ENCODE measurements at regions not wholly inside any gene's neighbourhood (a gene's known extent, or its start where the extent isn't known, plus 50 kb on each side); places are given as distances from the start of the nearest gene placed in this dataset.

DNA sequence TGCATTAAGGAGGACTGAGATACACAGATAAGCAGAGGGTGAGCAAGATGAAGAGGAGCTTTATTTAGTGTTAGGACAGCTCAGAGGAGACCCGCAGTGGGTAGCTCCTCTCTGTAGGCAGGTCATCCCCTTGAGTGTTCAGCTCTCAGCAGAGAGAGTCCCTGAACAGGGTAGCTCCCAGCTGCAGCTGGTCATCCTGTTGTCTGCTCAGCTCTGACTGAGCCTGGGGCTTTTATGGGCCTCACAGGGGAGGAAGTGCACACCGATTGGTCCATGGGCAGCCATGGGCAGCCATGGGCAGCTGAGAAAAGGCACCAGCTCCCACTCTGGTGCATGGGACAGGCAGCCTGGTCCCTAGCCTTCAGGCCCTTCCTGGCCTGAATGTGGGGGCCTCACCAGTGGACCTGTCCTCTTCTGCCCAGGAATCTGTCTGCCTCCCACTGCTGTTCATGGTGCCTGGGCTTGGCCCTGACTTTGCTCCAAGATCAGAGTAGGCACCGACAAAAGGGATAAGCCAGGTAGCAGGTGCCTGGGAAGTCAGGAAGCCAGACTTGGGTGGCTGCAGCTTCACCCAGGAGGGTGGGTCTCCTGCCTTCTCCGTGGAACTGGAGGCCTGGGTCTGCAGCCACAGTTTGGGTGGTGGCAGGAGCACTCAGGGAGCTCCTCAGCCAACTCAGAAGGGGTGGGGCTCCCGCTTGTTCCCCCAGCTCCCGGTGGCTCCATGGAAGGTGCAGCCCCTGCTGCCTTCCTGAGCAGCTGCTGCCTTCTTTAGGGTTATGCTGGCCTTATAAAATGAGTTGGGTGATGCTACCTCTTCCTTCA, 54.7 kb downstream of the MYEOV start:
- DNase-seq, result no peak

DNA sequence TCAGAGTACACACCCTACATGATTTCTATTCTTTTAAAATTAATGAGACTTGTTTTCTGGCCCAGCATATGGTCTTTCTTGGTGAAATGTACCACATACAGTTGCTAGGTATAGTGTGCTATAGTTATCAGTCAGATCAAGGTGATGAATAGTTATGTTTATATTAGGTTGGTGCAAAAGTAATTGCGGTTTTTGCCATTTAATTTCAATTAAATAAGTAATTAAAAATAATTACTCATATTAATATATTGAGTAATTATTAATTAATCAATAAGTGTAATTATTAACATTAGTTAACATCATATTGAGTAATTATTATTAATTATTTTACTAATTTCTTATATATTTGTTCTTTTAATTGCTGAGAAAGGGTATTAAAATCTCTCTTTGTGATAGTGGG, 56.1 kb downstream of the MYEOV start:
- DNase-seq, result no peak

DNA sequence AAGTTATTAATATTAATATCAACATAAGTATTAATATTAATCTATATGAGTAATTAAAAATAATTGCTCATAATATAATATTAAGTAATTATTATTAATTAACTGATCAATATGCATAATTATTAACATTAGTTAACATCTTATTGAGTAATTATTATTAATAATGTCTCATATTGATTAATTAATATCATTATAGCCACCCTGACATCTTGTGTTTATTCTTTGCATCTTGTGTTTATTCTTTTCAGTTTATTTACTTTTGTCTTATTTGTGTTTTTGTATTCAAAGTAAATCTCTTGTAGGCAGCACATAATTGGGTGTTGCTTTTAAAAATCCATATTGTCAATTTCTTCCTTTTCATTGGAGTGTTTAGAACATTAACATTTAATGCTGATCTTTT, 56.6 kb downstream of the MYEOV start:
- DNase-seq, result no peak

DNA sequence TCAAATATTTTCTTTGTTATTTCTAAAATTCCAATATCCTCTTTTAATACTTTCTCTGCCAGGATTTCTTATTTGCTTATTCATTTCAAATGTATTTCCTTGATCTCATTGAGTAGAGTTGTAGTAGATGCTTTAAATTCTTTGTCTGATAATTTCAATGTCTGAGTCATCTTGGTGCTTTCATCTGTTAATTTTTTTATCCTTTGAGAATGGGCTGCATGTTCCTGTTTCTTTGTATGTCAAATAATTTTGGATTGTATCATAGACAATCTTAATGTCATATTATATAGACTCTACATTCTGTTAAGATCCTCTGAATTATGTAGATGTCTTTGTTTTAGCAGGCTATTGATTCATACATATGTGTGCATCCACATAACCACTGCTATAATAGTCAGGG, 57.5 kb downstream of the MYEOV start:
- no peak for DNase-seq

DNA sequence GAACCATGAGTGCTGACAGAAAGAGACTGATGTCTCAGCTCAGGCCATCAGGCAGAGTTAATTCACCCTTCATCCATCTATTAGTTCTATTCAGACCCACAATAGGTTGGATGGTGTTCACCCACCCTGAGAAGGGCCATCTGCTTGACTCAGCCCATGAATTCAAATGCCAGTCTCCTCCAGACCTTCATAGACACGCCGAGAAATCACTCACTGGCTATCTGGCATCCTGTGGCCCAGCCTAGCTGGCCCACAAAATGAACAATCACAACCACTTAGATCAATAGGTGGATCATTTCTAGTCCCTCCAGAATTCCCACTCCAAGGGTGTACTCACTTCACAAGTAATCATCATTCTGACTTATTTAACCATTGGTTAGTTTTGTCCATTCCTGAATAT, 58.2 kb downstream of the MYEOV start:
- no peak for DNase-seq

DNA sequence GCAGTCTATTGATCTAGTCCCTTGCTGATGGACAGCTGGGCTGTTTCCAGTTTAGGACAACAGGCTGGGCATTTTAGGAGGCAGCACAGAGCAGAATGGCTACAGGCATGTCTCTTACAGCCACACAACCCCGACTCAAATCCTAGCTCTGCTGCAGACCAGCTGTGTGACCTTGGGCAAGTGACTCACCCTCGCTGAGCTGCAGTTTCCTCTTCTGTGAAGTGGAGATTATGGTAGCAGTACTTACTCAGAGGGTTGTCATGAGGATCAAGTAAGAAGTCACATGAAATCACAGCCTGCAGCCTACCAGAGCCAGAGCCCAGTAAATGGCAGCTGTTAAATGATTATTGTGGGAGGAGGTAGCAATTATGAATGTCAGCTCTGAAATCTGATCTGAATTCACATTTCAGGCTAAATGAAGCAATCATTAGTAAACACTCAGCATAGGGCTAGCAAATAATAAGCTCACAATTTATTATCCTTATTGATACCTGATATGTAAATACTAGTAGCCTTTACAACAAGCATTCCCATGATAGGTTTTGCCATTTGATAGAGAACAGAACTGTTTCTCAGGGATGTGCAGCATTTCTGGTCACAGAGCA, 58.9 kb downstream of the MYEOV start:
- no peak for DNase-seq

DNA sequence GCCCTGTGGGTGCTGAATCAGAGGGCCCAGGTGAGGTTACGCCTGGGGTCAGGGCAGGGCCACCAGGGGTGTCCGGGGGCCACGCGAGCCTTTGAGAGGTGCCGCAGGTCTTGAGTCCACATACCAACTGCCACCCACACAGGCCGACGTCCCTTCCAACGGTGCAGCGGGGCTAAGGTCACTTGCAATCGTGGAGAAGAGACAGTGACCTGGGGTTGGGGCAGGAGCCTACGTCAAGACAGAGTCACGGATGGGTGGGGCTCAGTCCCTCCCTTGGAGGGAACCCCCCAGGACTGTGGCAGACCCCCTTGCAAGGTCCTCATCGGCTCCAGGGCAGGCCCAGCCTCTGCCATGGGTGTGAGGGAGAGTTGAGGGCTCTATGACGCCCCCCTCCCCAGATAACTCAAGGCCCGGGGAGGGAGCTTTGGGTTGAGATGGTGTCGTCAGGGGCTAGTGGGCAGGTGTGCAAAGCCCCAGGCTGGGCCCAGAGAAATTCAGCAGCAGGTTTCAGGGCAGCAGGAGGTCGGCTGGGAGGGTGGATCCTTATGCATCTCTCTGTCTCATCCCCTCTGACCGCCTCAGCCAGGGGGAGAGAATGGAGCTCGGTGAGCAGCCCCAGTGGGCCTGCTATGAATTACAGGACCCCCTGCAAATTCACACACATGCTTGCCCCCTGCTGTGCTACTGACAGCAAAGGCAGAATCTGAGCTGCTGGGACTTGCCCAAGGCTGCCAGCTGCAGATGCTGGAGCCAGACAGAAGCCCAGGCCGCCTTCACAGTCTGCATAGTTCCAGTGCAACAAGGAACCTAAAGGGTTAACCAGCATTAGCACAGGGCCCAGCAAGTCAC, 60.0 kb downstream of the MYEOV start:
- DNase-seq, result no peak

DNA sequence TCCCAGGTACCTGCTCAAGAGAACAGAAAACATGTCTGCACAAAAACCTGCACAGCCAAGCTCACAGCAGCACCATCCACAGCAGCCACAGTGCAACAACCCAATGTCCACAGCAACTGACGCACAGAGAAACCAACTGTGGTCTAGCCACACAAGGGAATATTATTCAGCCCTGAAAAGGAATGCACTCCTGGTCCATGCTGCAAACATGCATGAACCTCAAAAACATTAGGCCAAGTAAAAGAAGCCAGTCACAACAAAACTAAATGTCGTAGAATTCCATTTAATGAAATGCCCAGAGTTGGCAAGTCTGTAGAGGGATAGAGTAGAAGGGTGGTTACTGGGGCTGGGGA, 60.6 kb downstream of the MYEOV start:
- no peak for DNase-seq

DNA sequence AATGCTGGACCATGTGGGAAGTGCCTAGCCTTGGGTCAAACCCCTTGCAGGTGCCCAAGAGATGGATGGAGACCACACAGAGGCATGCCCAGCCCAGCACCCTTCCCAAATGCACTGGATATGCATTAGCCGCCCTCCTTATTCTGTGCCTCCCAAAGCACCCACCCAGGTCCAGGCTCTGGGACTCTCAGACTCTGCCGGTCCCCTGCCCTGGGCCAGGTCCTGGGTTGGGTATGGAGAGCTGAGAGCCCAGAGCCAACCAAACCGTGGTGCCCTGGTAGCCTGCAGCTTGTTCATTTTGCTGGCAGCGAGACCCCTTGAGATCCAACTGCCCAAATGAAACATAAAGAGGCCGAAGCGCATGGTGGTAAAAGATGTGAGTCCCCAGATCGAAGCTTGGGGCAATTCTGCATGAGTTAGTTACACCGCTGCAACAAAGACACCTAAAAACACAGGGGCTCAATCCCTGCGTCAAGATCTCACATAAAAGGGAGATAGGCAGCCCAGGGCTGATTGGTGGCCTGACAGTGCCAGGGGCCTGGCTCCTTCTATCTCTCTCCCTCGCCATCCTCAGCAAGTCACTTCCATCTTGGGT, 61.5 kb downstream of the MYEOV start:
- no peak for DNase-seq

DNA sequence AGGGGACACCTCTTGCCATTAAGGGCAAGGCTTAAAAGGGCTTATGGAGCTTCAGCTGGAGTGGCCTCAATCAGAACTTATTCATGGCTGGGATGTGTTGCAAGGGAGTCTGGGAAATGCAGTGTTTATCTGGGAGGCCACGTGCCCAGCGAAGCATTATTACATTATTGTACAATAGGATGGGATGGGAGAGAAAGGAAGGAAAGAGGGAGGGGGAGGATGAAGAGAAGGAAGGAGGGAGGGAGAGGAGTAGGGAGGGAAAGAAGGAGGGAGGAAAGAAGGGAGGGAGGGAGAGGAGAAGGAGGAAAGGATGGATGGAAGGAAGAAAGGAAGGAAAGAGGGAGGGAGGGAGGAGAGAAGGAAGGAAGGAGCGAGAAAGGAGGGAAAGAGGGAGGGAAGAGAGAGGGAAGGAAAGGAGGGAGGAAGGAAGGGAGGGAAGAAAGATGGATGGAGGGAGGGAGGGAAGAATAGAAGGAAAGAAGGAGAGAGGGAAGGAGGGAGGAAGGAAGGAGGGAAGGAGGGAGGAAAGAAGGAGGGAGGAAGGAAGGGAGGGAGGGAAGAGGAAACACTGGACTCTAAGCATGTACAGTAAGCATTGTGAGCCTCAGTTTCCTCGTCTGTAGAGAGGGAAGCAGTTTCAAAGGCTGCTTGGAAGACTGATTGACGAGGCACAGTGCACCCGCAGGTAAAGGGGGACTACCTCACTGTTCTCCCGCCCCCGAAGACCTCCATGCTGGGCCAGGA, 62.2 kb downstream of the MYEOV start:
- DNase-seq, result no peak

DNA sequence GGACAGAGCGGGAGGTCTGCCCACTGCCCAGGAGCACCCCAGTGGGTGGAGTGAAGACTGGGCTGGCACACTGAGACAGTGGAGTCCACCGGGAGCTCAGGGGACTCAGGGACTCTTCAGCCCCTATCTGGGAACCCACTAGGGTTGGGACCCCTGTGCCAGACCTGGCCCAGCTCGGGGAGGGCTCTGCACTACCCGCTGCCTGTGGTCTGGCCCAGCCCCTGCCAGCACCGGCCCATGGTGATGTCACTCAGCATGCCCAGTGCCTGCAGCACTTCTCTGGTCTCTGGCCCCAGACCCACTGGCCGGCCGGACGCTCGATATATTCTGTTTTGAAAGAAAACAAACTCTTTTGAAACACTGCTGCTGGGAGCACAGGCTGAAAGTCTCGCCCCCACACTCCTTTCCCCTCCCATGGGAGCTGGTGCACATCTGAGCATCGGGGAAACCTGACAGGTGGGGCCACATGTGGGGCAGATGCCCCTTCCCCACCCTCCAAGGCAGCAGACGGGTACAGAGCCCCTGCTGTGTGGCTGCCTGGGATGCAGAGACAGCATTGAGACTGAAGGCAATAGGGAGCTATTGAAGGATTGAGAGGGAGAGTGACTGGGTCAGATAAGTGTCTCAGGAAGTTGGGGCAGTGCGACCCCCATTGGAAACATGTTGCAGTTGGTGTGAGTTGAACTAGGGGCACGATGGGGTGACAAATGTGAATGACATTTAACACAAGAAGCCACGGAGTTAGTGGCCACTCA, 62.9 kb downstream of the MYEOV start:
- DNase-seq, result no peak

DNA sequence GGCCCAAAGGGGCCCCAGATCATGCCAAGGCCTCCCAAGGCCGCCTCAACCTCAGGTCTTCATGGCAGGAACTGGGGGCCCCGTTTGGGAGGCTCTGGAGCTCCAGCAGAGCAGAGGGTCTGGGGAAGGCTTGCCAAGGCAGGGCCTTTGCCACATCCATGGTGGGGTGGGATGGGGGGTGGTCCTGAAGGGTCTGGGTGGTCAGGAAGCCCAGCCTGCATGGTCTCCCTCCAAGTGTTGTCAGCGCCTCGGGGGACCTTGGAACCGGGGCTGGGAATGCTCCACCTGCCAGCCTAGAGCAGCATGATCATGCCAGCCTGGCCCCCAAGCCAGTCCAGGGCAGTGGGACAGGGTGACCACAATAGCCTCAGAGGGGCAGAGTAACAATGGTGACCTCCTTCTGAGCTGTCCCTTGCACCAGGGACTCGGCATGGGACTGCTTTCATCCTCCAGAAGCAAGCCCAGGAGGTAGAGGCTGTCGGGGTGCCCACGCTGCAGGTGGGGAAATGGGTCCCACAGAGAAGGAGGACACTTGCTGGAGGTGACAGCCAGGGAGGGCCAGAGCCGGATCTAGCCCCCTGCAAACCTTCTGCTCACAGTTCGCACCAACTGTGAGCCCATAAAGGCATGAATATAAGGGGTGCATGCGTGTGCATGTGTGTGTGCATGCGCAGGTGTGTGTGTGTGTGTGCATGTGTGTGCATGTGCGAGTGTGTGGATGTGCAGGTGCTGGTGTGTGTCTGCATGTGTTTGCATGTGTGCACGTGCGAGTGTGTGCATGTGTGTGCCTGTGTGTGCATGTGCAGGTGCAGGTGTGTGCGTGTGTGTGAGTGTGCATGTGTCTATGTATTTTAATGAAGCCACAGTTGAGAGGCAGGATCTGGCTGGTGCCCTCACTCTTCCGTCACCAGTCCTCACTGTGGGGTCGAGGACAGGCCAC, 63.8 kb downstream of the MYEOV start:
- no peak for DNase-seq

DNA sequence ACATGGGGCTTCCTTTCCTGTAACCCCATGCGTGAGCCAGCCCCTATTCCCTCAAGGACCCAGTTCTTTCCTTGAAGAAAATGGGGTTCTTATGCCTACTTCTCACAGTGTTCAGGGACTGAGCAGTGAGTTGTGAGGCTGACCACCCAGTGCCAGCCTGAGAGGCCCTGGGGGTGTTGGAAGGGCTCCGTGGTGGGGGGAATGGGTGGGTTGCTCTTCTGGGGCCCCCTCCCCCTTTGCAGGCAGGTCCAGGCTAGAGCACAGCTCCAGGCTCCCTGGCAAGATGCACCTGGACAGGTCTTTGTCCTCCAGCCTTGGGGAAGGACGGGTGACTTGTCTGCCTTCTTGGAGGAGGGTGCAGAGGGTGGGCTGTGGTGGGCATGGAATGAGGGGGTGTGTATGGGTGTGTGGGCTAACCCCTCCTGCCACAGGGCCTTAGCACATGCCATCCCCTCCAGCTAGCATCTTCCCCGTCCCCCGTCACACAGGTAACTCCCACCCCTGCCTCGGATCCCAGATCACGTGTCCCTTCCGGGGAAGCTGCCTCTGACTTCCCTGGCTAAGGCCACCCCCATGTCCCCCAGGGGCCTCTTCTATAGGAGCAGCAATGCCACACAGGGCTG, 64.6 kb downstream of the MYEOV start:
- DNase-seq, result no peak

DNA sequence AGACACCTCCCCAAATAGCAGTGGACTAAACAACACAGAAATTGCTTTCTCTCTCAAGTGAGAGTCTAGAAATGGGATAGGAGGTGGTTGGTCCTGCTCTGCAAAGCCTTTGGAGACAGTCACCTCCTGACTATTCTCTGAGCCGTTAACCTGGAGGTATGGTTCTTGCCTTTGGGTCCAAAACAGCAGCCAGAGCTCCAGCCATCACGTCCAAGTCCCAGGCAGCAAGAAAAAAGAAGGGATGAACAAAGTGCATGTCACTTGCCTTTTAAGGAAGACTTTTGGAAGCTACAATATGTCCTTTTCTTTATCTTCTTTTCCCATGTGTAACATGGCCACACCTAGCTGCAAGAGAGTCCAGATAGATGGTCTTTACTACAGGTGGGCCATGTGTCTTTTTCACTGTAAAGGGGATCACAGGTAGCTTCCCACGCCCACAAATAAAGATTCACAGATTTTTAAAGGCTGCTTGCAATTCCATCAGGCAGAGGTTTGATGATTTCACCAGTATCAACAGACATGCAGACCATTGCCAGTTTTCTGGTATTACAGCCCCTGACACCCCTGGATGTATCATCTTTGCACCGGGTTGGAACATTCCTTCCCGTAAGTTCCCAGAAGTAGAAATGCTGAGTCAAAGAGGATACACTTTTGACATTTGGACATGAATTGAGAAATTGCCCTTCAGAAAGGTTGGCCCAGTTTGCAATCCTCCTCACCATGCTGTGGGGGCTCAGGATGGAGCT, 66.0 kb downstream of the MYEOV start:
- no peak for DNase-seq

DNA sequence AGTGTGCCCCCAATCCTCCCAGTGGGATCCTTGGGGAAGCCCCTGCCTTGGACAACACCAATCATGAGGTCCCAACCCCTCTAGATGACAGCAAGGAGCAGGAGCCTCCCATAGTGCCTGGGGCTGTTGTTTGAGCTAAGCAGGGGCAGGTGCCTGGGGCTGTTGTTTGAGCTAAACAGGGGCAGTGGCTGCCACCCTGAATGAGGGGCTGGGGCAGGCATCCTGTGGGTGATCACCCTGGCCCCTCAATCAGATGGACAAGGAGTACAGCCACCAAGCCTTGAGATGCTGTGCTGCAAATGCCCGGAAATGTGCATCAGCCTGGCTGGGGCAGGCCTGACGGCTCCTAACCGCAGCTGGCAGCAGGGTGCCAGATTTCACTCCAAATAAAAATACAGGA, 66.7 kb downstream of the MYEOV start:
- DNase-seq, result no peak

DNA sequence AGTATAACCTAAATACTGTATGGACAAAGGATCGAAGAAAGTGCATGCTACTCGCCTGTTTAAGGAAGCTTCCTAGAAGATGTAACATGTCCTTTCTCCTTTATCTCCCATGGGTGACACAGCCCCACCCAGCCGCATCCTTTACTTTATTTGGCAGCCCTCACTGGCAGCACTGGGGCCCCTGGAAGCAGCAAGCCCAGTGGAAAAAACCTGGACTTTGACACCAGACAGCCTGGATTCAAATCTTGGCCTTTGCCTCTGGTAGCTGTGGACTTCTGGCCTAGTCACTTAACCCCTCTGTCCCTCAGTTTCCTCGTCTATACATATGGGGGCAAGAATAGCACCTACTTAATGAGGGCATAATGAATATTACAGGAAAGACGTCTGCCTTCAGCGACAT, 67.1 kb downstream of the MYEOV start:
- no peak for DNase-seq

DNA sequence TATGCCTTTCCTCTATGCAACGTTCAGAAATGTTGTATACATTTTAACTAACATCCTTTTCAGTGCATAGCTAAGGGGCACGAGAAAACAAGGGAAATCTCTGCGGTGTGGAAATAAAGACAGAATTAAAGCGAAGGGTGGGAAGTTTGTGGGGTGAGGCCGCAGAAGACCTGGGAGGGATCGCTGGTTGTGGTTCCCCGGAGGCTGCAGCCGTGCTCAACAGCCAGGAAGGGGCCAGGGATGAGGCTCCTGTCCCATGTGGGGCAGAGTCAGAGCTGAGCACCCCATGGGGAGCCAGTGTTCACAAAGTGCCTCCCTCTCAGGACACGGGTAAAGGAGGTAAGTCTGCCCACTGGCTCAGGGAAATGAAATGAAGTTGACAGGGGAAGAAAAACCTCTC, 67.5 kb downstream of the MYEOV start:
- no peak for DNase-seq

DNA sequence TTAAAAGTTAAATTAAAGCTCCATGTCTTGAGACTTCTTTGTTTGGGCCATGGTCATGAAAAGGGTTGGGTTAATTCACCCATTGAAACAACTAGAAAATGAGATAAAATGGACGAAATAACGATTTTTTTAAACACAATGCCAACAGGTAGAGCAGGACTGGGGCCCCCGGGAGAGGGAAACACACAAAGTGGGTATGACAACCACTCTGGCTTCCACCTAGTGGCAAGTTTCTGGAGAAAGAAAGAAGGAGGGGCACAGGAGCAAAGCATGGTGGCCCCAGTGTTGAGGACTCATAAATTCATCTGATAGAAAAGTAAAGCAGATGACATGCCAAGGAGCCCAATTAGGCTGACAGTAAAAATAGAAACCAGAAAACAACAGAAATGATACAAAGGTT, 68.4 kb downstream of the MYEOV start:
- no peak for DNase-seq

DNA sequence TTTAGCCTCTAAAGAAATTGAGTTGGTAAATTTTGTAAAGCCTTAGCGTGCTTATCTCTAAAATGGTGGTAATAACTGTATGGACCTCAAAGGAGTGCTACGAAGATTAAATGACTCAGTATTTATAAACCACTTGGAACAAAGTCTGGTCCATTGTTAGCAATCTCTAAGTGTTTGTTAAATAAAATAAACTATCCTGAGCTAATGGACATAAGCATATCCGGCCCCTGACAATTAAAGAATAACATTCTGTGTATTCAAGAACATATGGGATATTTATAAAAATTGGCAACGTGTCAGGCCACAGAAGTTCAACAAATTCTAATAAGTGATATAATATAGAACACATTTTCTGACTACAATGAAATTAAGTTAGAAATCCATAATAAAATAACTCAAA, 71.0 kb downstream of the MYEOV start:
- no peak for DNase-seq

DNA sequence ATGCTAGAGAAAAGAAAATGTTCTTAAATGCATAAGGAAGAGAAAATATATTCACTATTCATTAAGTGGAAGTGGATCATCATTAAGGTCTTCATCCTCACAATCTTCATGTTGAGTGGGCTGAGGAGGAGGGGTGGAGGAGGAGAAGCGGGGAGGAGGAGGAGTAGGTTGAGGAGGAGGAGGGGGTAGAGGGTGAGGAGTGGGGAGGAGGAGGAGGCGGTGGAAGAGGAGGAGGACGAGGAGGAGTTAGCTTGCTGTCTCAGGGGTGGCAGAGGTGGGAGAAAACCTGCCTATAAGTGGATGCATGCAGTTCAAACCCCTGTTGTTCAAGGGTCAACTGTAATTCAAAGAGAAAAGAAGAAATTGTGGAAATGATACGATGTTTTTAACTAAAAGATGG, 71.6 kb downstream of the MYEOV start:
- no peak for DNase-seq
